SK-N-MC (cell line): ENCODE measurements at regions not wholly inside any gene's neighbourhood (a gene's known extent, or its start where the extent isn't known, plus 50 kb on each side); places are given as distances from the start of the nearest gene placed in this dataset.

ENCODE experiments used
- DNase-seq: peaks from one replicate; pipeline ENCODE4 v3.0.0-alpha.2; 2011; ENCODE audit warnings: low read depth, low spot score
- H3K27ac ChIP-seq: fragments of 200-600 bp; sonication (generic); 2 replicates; pipeline ENCODE4 v1.5.1; 2016; ENCODE audit warnings: mixed run types
- H3K36me3 ChIP-seq: fragments of 200-600 bp; sonication (generic); 2 replicates; pipeline ENCODE4 v1.6.1; 2017; ENCODE audit warnings: antibody characterized with exemption, low read length, mixed read lengths; ENCODE audit not compliant: insufficient read depth
- H3K4me3 ChIP-seq: fragments of 200-600 bp; sonication (generic); 2 replicates; pipeline ENCODE4 v1.5.1; 2016
- H3K9ac ChIP-seq: fragments of 200-600 bp; sonication (generic); 2 replicates; pipeline ENCODE4 v1.8.0; 2017; ENCODE audit warnings: mixed run types, mixed read lengths; ENCODE audit not compliant: insufficient read length
- H3K9me3 ChIP-seq: fragments of 200-600 bp; sonication (generic); 2 replicates; pipeline ENCODE4 v1.6.1; 2017; ENCODE audit warnings: low read depth, mild to moderate bottlenecking, antibody characterized with exemption, low read length, moderate library complexity, mixed read lengths
- EZH2 ChIP-seq: fragments of 200-600 bp; sonication (generic); IDR thresholded peaks from one replicate; pipeline ENCODE4 v1.6.1; 2017; ENCODE audit warnings: antibody characterized with exemption
- FOXP2 ChIP-seq: optimal IDR thresholded peaks from 2 replicates; pipeline ENCODE3; 2011; ENCODE audit warnings: mild to moderate bottlenecking, moderate library complexity; ENCODE audit not compliant: insufficient read depth; ENCODE audit errors: extremely low read length, control extremely low read depth
- POLR2AphosphoS5 ChIP-seq: IDR thresholded peaks from 2 replicates; pipeline ENCODE4 v1.6.1; 2012; ENCODE audit warnings: mild to moderate bottlenecking, low read depth, low read length, borderline replicate concordance

DNA sequence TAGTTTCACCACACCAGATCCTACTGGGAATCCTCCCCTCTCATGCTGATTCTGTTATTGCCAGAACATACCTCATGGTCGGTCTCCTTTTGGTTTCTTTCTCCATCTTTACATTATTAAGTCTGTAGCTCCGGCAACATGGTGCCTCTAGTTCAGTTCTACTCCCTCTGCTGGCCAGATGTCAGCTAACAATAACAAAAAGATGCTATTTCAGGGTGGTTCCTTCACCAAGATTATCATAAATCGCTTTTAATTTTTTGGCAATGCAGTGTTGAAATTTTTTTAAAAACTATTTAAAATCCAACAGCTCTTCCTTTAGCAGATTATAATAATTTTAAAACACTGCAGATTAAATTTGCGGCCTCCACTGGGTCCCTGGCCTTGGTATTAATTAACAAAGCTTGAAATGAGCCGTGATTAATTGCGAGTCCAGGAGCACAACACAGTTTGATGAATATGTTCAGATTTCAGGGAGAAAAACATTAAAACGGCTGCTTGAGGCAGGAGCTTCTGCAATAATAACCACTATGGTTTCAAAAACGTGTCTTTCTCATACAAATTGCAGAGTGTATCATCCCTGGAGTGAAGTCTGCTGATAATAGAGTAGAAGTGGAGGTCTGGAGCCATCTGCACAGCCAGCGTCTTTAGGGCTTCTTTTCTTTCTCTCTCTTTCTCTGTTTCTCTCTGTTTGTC is 492.9 kb upstream of the KIRREL3 start:
- Histone ChIP-seq H3K36me3 (no peaks in the 10 kb centered on the region), H3K27ac (no peak overlapping the region), H3K9me3 (no peaks in the 10 kb centered on the region), H3K4me3 (no peak overlapping the region), H3K9ac (no peak overlapping the region)
- TF ChIP-seq FOXP2 (no peak), EZH2 (no peak)
- peak; percentile 12 for DNase-seq

DNA sequence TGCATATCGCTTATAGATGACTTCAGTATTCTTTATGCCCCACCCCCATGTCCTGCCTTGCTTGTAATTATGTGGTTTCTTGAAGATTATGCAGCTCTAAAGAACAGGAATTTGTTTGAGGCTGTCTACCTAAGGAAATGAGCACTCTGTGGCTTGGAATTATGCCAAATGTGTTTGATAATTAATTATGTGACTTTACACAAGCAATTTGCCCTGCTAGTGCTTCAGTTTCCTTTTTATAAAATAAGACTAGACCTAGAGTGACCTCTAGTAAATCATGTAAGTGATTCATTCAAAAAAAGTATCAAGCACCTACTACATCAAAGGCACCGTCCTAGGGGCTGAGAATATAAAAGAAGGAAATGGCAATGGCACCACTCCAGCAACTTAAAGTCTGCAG is 491.5 kb upstream of the KIRREL3 start:
- Histone ChIP-seq H3K27ac (no peak overlapping the region), H3K4me3 (no peak overlapping the region), H3K36me3 (no peaks in the 10 kb centered on the region), H3K9ac (no peak overlapping the region), H3K9me3 (no peaks in the 10 kb centered on the region)
- TF ChIP-seq EZH2 (no peak), POLR2AphosphoS5 (no peak; the same call in 1 of the 2 replicates), FOXP2 (no peak)
- peak; percentile 62 for DNase-seq

DNA sequence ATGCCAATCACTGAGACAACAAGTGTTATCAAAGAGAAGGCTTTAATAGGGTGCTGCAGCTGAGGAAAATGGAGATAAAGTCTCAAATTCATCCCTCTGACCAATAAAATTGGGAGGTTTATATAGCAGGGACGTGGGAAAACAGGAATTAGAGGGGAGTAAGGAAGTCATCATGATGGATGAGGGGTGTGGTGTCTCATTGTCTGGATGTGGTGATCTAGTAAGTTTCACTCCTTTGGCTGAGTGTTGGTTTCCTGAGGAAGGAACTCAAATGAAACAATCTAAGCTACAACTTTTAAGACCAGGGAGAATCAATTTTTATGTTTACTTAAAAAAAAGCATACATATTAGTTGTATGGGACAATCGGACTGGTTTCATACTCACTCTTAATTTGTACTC is 491.0 kb upstream of the KIRREL3 start:
- TF ChIP-seq FOXP2 (no peak), POLR2AphosphoS5 (no peak), EZH2 (no peak)

DNA sequence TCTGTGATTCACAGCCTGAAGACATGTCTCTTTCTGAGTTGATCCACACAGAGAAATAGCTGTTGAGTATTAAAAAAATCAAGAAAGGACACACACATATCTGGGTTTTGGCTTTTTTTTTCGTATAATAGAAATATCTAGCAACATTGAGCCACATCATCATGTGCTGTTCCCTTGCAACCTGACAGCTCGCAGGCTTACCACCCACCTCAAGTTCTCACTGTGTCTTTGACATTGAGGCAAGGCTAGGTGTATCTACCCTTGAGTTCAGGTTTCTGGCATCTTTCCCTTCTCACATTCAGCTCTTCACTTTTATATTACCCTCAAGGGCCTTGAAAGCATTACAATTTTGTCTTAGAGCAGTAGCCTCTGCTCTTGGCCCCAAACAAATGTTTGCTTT is 490.3 kb upstream of the KIRREL3 start:
- H3K4me3 ChIP-seq = no peak overlapping the region
- no peak for DNase-seq
- no peak overlapping the region for H3K9ac ChIP-seq
- TF ChIP-seq POLR2AphosphoS5 (no peak), FOXP2 (no peak)
- H3K9me3 ChIP-seq = no peaks in the 10 kb centered on the region
- no peak overlapping the region for H3K27ac ChIP-seq
- H3K36me3 ChIP-seq = no peaks in the 10 kb centered on the region

More for the DNA sequence above, 491.0 kb upstream of the KIRREL3 start:
- no peak overlapping the region for H3K9ac ChIP-seq
- peak; percentile 26 for DNase-seq
- no peak overlapping the region for H3K27ac ChIP-seq
- H3K4me3 ChIP-seq = no peak overlapping the region
- no peaks in the 10 kb centered on the region for H3K9me3 ChIP-seq
- no peaks in the 10 kb centered on the region for H3K36me3 ChIP-seq

DNA sequence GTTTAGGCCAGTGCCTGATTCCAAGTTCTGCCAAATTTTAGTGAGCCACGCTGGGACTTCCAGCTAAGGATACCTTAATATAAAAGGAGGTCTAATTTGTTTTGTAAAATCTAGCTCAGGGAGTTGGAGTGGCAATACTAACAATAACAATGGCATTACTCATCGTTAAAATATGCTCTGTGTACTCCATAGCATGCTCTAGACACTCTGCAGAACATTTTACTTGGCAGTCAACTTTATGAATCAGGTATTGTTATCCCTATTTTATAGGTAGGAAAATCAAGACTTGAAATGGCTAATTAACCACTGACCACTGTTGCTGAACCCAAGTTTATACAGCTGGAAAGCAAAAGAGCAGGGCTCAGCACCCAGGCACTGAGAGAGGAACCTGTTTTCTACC is 485.0 kb upstream of the KIRREL3 start:
- no peak for TF ChIP-seq EZH2
- no peak for TF ChIP-seq FOXP2
- TF ChIP-seq POLR2AphosphoS5 = no peak
- Histone ChIP-seq H3K36me3 (no peaks in the 10 kb centered on the region), H3K27ac (no peak overlapping the region), H3K9me3 (no peaks in the 10 kb centered on the region), H3K4me3 (no peak overlapping the region), H3K9ac (no peak overlapping the region)
- DNase-seq = no peak

DNA sequence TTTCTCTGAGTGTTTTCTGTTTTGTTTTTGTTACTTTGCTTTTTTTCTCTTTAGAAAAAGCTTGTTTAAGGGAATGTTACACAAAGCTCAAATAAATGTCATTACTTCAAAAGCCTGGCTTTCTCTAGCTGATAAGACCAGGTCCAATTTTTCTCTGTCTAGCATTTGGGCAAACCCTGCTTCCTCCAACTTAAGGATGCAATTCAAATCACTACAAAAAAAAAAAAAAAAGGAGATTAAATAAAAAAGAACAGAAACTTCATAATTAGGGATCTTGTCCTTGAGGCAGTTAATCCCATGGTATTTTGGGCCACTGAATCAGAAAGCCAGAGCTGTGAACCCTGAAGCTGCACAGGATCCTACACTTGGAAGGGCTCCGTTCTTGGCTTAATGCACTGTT is 480.8 kb upstream of the KIRREL3 start:
- no peak overlapping the region for H3K27ac ChIP-seq
- H3K36me3 ChIP-seq = no peaks in the 10 kb centered on the region
- no peak for DNase-seq
- no peak overlapping the region for H3K9ac ChIP-seq
- TF ChIP-seq EZH2 (no peak), POLR2AphosphoS5 (no peak), FOXP2 (no peak)
- H3K9me3 ChIP-seq = no peaks in the 10 kb centered on the region
- H3K4me3 ChIP-seq = no peak overlapping the region

DNA sequence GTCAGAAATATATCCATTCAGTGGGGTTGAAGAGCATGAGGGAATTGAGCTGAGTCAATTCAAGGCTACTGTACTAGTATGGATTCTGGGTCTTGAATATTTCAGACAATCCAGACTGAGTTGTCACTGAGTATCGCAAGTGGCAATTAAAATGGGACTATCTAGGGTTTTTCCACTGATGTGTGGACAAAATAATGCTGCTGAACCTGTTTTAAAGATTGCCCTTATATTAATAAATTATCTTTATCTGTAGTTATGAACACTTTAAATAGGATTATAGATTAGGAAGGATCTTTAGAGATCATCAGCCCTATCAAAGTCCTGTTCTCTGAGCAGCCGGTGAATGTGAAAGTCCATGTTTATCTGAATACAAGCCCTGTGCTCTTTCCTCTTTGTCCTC is 478.3 kb upstream of the KIRREL3 start:
- H3K36me3 ChIP-seq = no peaks in the 10 kb centered on the region
- H3K4me3 ChIP-seq = no peak overlapping the region
- no peak for DNase-seq
- no peak for TF ChIP-seq EZH2
- no peak for TF ChIP-seq FOXP2
- no peak for TF ChIP-seq POLR2AphosphoS5
- H3K9me3 ChIP-seq = no peaks in the 10 kb centered on the region
- no peak overlapping the region for H3K27ac ChIP-seq
- no peak overlapping the region for H3K9ac ChIP-seq

DNA sequence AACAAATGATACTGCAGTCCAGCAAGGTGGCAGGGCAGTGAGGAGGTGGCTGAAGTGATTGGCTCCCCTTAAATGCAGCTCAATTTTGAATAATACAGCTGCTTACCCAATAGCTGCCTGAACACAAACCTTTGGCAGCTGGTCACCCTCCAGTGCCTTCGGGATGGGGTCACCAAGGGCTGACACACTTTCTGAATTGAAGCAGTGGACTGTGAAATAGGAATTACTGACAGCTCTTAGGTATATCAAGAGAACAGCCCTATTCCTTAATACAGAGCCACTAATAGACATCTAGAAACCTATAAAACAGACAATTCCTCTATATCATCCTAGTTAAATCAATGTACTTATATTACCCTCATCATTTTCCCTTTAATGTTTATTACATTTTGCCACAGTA is 474.2 kb upstream of the KIRREL3 start:
- Histone ChIP-seq H3K36me3 (no peaks in the 10 kb centered on the region), H3K9ac (no peak overlapping the region), H3K4me3 (no peak overlapping the region), H3K27ac (no peak overlapping the region), H3K9me3 (no peaks in the 10 kb centered on the region)
- no peak for TF ChIP-seq POLR2AphosphoS5
- DNase-seq = no peak

DNA sequence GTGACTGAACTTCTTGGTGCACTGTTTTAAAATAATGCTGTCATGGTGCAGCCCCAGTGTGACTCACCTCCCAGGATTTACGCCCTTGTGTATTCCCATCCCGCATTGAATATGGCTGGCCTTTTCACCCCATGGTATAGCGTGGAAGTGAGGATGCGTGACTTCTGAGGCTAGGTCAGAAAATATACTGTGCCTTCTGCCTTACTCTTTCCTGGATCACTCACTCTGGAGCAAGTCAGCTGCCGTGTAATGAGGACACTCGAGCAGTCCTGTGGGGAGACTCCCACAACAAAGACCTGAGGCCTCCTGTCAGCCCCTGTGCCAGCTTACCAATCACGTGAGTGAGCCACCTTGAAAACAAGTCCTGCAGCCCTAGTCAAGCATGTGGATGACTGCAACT is 471.9 kb upstream of the KIRREL3 start:
- TF ChIP-seq POLR2AphosphoS5 (no peak), EZH2 (no peak), FOXP2 (no peak)

More for the DNA sequence above, 471.9 kb upstream of the KIRREL3 start:
- no peak overlapping the region for H3K9ac ChIP-seq
- no peak overlapping the region for H3K27ac ChIP-seq
- no peaks in the 10 kb centered on the region for H3K9me3 ChIP-seq
- no peak for DNase-seq
- no peaks in the 10 kb centered on the region for H3K36me3 ChIP-seq
- H3K4me3 ChIP-seq = no peak overlapping the region
